H1 (cell line): ENCODE measurements at regions not wholly inside any gene's neighbourhood (a gene's known extent, or its start where the extent isn't known, plus 50 kb on each side); places are given as distances from the start of the nearest gene placed in this dataset.

ENCODE experiments used
- CTCF ChIA-PET: fragments of 300-600 bp; sonication (Branson Sonifier 250); formaldehyde crosslinking; loops from one replicate; lab custom pipeline; 2021; ENCODE audit not compliant: partially characterized antibody; lab: Charles Lee
- POLR2A ChIA-PET: fragments of 300-600 bp; sonication (Branson Sonifier 250); formaldehyde crosslinking; loops from one replicate; lab custom pipeline; 2021; ENCODE audit warnings: inconsistent platforms; ENCODE audit not compliant: partially characterized antibody; lab: Charles Lee
- DNase-seq, 2 experiments: peaks; one replicate each; pipeline versions ENCODE4 v3.0.0 to v3.0.0-alpha.2; 2010 to 2022; ENCODE audit warnings: low spot score in 2 of 2, low read depth in 1 of 2, mixed read lengths in 1 of 2
- FAIRE-seq: peaks from 2 replicates; lab custom pipeline; 2011; peaks lifted over from hg19 to GRCh38; lab: Jason Lieb, UNC
- H2AFZ ChIP-seq: 2 replicates; pipeline ENCODE4 v1.8.1; 2012; ENCODE audit warnings: low read length, inconsistent platforms
- H2AK5ac ChIP-seq: 2 replicates; pipeline ENCODE4 v1.6.1; 2013; ENCODE audit warnings: low read depth, low read length
- H2BK120ac ChIP-seq: replicated peaks from 2 replicates; pipeline ENCODE3; 2013; ENCODE audit warnings: low read depth, low read length, inconsistent platforms
- H2BK12ac ChIP-seq: 2 replicates; pipeline ENCODE4 v1.6.1; 2013; ENCODE audit warnings: low read depth, low read length
- H2BK15ac ChIP-seq: 2 replicates; pipeline ENCODE4 v1.6.1; 2013; ENCODE audit warnings: low read length
- H2BK20ac ChIP-seq: 2 replicates; pipeline ENCODE4 v1.6.1; 2013; ENCODE audit warnings: low read length
- H2BK5ac ChIP-seq: 2 replicates; pipeline ENCODE4 v1.6.1; 2013; ENCODE audit warnings: low read depth, low read length
- H3K14ac ChIP-seq: 2 replicates; pipeline ENCODE4 v1.6.1; 2013; ENCODE audit warnings: inconsistent platforms; ENCODE audit not compliant: insufficient read length
- H3K18ac ChIP-seq: 2 replicates; pipeline ENCODE4 v1.6.1; 2013; ENCODE audit warnings: low read length; ENCODE audit errors: extremely low read depth
- H3K23ac ChIP-seq: 2 replicates; pipeline ENCODE4 v1.6.1; 2013; ENCODE audit warnings: inconsistent platforms; ENCODE audit not compliant: insufficient read length
- H3K23me2 ChIP-seq: 2 replicates; pipeline ENCODE4 v1.6.1; 2013; ENCODE audit warnings: low read depth, low read length
- H3K27ac ChIP-seq: 2 replicates; pipeline ENCODE4 v1.6.1; 2011; ENCODE audit warnings: low read depth, low read length, inconsistent platforms
- H3K27me3 ChIP-seq, 4 experiments: replicated peaks in 1 of 4; 1 replicate in 1 of 4; 2 replicates in 3 of 4; pipeline versions ENCODE4 v1.6.1 to v1.8.1; 2011 to 2013; ENCODE audit warnings: low read length in 3 of 4, mild to moderate bottlenecking in 3 of 4, inconsistent platforms in 2 of 4, mixed read lengths in 2 of 4, moderate library complexity in 1 of 4; ENCODE audit not compliant: control insufficient read depth in 3 of 4, insufficient read depth in 3 of 4; ENCODE audit errors: extremely low read depth in 1 of 4
- H3K36me3 ChIP-seq, 4 experiments: 2 replicates each; pipeline versions ENCODE4 v1.6.1 to v1.8.1; 2011 to 2013; ENCODE audit warnings: mild to moderate bottlenecking in 4 of 4, low read length in 3 of 4, moderate library complexity in 2 of 4, control low read depth in 1 of 4, inconsistent platforms in 1 of 4; ENCODE audit not compliant: insufficient read depth in 4 of 4, control insufficient read depth in 2 of 4
- H3K4ac ChIP-seq: replicated peaks from 2 replicates; pipeline ENCODE3; 2013; ENCODE audit warnings: low read length, low read depth, mixed read lengths, inconsistent platforms; ENCODE audit not compliant: insufficient read length
- H3K4me1 ChIP-seq, 4 experiments: replicated peaks in 1 of 4; 1 replicate in 1 of 4; 2 replicates in 3 of 4; pipeline versions ENCODE4 v1.6.1 to v1.8.1; 2011 to 2013; ENCODE audit warnings: low read length in 3 of 4, inconsistent platforms in 2 of 4, mixed read lengths in 1 of 4; ENCODE audit not compliant: insufficient read depth in 4 of 4, control insufficient read depth in 3 of 4
- H3K4me2 ChIP-seq, 2 experiments: 2 replicates each; pipeline versions ENCODE4 v1.6.1 to v1.8.1; 2011 to 2013; ENCODE audit warnings: low read depth in 2 of 2, low read length in 2 of 2, control low read depth in 1 of 2, inconsistent platforms in 1 of 2, mild to moderate bottlenecking in 1 of 2; ENCODE audit not compliant: insufficient read depth in 1 of 2
- H3K4me3 ChIP-seq, 4 experiments: fragments of 200-600, 300-600 bp in 1 of 4; sonication (generic), shearing (Covaris generic), sonication (Bioruptor Twin) in 1 of 4; 2 replicates each; pipeline versions ENCODE4 v1.5.1 to v1.8.1; 2011 to 2016; ENCODE audit warnings: low read length in 4 of 4, low read depth in 3 of 4, control low read depth in 2 of 4, inconsistent platforms in 2 of 4, mild to moderate bottlenecking in 2 of 4, mixed read lengths in 1 of 4, moderate library complexity in 1 of 4; ENCODE audit not compliant: insufficient read depth in 2 of 4; ENCODE audit errors: extremely low read depth in 1 of 4
- H3K56ac ChIP-seq: replicated peaks from 2 replicates; pipeline ENCODE3; 2013; ENCODE audit warnings: low read depth, mild to moderate bottlenecking, mixed read lengths, low read length, inconsistent platforms; ENCODE audit not compliant: insufficient read length
- H3K79me1 ChIP-seq: 2 replicates; pipeline ENCODE4 v1.6.1; 2013; ENCODE audit warnings: low read depth, low read length, control low read depth
- H3K79me2 ChIP-seq, 2 experiments: 2 replicates each; pipeline versions ENCODE4 v1.6.1 to v1.8.1; 2012 to 2013; ENCODE audit warnings: low read length in 2 of 2, mild to moderate bottlenecking in 2 of 2, inconsistent platforms in 1 of 2; ENCODE audit not compliant: insufficient read depth in 2 of 2, control insufficient read depth in 1 of 2
- H3K9ac ChIP-seq, 4 experiments: replicated peaks in 1 of 4; 1 replicate in 1 of 4; 2 replicates in 3 of 4; pipeline versions ENCODE4 v1.6.1 to v1.8.1; 2011 to 2013; ENCODE audit warnings: low read depth in 3 of 4, low read length in 3 of 4, control low read depth in 2 of 4, mild to moderate bottlenecking in 2 of 4, moderate library complexity in 2 of 4, inconsistent platforms in 1 of 4; ENCODE audit errors: extremely low read depth in 1 of 4
- H3K9me3 ChIP-seq, 2 experiments: 2 replicates each; pipeline versions ENCODE4 v1.6.1 to v1.8.1; 2012 to 2013; ENCODE audit warnings: mild to moderate bottlenecking in 2 of 2, moderate library complexity in 2 of 2, control low read depth in 1 of 2, inconsistent platforms in 1 of 2, low read depth in 1 of 2, low read length in 1 of 2, mixed read lengths in 1 of 2; ENCODE audit not compliant: insufficient read depth in 2 of 2
- H4K20me1 ChIP-seq, 2 experiments: replicated peaks in 1 of 2; 2 replicates each; pipeline versions ENCODE3 to v1.8.1; 2011 to 2013; ENCODE audit warnings: inconsistent platforms in 2 of 2, low read length in 2 of 2, mild to moderate bottlenecking in 1 of 2; ENCODE audit not compliant: insufficient read depth in 2 of 2, control insufficient read depth in 1 of 2
- H4K5ac ChIP-seq: 2 replicates; pipeline ENCODE4 v1.6.1; 2013; ENCODE audit warnings: low read length, low read depth, mixed read lengths, inconsistent platforms; ENCODE audit not compliant: insufficient read length
- H4K8ac ChIP-seq: 2 replicates; pipeline ENCODE4 v1.8.0; 2013; ENCODE audit warnings: mild to moderate bottlenecking, moderate library complexity, low read length, inconsistent platforms; ENCODE audit not compliant: insufficient read depth; ENCODE audit errors: extremely low read depth
- H4K91ac ChIP-seq: replicated peaks from 2 replicates; pipeline ENCODE3; 2013; ENCODE audit warnings: low read length, mixed read lengths, inconsistent platforms; ENCODE audit not compliant: insufficient read length
- CBX8 ChIP-seq: fragments of 300-800, 300-1000 bp; sonication (generic); IDR thresholded peaks from 2 replicates; pipeline ENCODE4 v1.7.1; 2016; ENCODE audit warnings: low read depth, low read length, borderline replicate concordance
- MAFK ChIP-seq: IDR thresholded peaks from 2 replicates; pipeline ENCODE4 v1.6.1; 2012; ENCODE audit warnings: low read depth, mild to moderate bottlenecking, improper control_type of control experiment, low read length
- RNF2 ChIP-seq: fragments of 200-900, 300-1000 bp; sonication (generic); IDR thresholded peaks from 2 replicates; pipeline ENCODE4 v1.7.1; 2016; ENCODE audit warnings: borderline replicate concordance, low read depth, mild to moderate bottlenecking, antibody characterized with exemption, low read length; ENCODE audit not compliant: poor library complexity, severe bottlenecking; ENCODE audit errors: missing control alignments
- WGBS, 2 experiments: shearing (Covaris generic) in 1 of 2; methylation state at CpG; one replicate each; pipeline versions ENCODE4 v1.1.6 to v1.1.7; 2013 to 2015; ENCODE audit warnings: low lambda C conversion rate in 2 of 2, mixed read lengths in 2 of 2, inconsistent platforms in 1 of 2, low coverage in 1 of 2, missing lambda C conversion rate in 1 of 2; ENCODE audit not compliant: insufficient replicate concordance in 2 of 2, insufficient coverage in 1 of 2, insufficient read length in 1 of 2; ENCODE audit errors: extremely low coverage in 1 of 2, missing lambda C conversion rate in 1 of 2; 5-methylcytosine and 5-hydroxymethylcytosine counted together

DNA sequence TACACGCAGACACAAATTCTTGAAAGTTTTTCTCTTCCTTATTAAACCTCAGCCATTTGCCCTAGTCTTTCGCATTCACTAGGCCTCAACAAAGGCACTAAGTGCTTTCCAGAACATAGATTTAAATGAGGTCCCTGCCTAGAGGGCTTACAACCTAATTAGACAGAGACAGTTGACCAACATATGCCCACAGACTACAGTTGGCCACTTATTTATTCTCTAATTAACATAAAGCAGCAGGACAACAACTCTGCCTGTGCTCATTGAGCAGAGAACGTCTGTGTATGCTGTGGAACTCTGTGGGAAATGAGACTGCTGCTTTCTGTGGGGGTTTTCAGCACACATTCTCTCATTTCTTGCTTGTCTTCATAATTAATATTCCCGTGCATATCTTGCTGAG, 303.0 kb upstream of the TACR3 start:
- Histone ChIP-seq H4K5ac (no peak overlapping the region), H3K4me2 (no peak overlapping the region), H3K79me2 (no peaks in the 10 kb centered on the region), H3K18ac (no peak overlapping the region), H3K9me3 (no peaks in the 10 kb centered on the region), H3K79me1 (no peaks in the 10 kb centered on the region), H2BK5ac (no peak overlapping the region), H3K14ac (no peak overlapping the region), H3K4me3 (no peak overlapping the region), H3K23me2 (no peaks in the 10 kb centered on the region), H4K20me1 (no peaks in the 10 kb centered on the region), H4K91ac (no peak overlapping the region), H3K4me1 (no peaks in the 10 kb centered on the region), H3K27me3 (no peaks in the 10 kb centered on the region), H3K27ac (no peak overlapping the region), H3K4ac (no peak overlapping the region), H2BK120ac (no peak overlapping the region), H2BK20ac (no peak overlapping the region), H3K9ac (no peak overlapping the region), H2AFZ (no peak overlapping the region), H3K36me3 (no peaks in the 10 kb centered on the region), H2AK5ac (no peak overlapping the region), H4K8ac (no peak overlapping the region), H2BK15ac (no peak overlapping the region), H3K56ac (no peak overlapping the region), H3K23ac (no peak overlapping the region), H2BK12ac (no peak overlapping the region)
- POLR2A ChIA-PET: interaction anchor here (0.6 kb wide), 1 partner anchor 825 kb away, joined by 3 read pairs; no protein-coding TSS in a partner anchor
- TF ChIP-seq CBX8 (no peak), MAFK (no peak), RNF2 (no peak)
- CTCF ChIA-PET: no interaction called here
- WGBS, 2 experiments: 88% methylated on average over 4 of the region's 4 CpGs; no CpG with 5 or more reads in 1 of the 2 experiments
- no peak for DNase-seq
- no peak for FAIRE-seq
